C1 segment of cervical spinal cord (tissue), 14 donors: ENCODE measurements at regions not wholly inside any gene's neighbourhood (a gene's known extent, or its start where the extent isn't known, plus 50 kb on each side); places are given as distances from the start of the nearest gene placed in this dataset.

ENCODE experiments used
- DNase-seq, 14 donors: peaks; one replicate each; lab custom pipeline; 2025; lab: John Stamatoyannopoulos, UW

- no peak for DNase-seq
Measured at GRCh38 chr17:27991462-27991993, 50.9 kb upstream of the NLK start.
